ENCODE measurements at regions not wholly inside any gene's neighbourhood (a gene's known extent, or its start where the extent isn't known, plus 50 kb on each side); places are given as distances from the start of the nearest gene placed in this dataset.

DNA sequence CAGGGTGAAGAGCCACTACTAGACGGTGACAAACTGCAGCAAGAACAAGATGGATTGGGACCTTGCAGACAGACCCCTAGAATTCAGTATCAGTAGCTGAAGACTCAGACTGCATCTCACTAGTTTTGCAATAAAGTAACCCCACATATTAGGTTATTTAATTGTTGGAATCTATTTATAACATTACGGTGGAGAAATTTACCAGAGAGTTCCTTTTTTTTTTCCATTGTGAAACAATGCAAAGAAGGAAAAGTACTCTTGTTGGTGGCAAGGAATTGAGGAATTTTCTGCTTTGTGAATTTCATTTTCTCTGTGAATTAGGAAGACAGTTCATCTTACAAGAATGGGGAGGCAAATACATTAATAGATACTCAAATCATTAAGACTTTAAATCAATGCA, 185.7 kb upstream of the PPFIA2 start:
- Histone ChIP-seq H3K36me3 (ENCODE audit: control insufficient read depth in 2 of 3, insufficient read depth in 3 of 3, low read length in 3 of 3) (no peaks in the 10 kb centered on the region), H3K4me3 (ENCODE audit: low read length in 3 of 3) (no peak overlapping the region), H3K4me1 (ENCODE audit: control insufficient read depth in 2 of 3, insufficient read depth in 2 of 3, low read depth in 1 of 3, low read length in 3 of 3) (no peaks in the 10 kb centered on the region), H3K27ac (ENCODE audit: low read depth in 2 of 2, low read length in 2 of 2) (no peak overlapping the region), H3K9me3 (ENCODE audit: control insufficient read depth in 2 of 3, insufficient read depth in 1 of 3, low read length in 3 of 3) (no peaks in the 10 kb centered on the region), H3K9ac (ENCODE audit: low read length in 3 of 3) (no peak overlapping the region), H3K27me3 (ENCODE audit: control insufficient read depth, insufficient read depth, low read length) (no peaks in the 10 kb centered on the region)
- no peak for FAIRE-seq
- TF ChIP-seq, protein P1, sequence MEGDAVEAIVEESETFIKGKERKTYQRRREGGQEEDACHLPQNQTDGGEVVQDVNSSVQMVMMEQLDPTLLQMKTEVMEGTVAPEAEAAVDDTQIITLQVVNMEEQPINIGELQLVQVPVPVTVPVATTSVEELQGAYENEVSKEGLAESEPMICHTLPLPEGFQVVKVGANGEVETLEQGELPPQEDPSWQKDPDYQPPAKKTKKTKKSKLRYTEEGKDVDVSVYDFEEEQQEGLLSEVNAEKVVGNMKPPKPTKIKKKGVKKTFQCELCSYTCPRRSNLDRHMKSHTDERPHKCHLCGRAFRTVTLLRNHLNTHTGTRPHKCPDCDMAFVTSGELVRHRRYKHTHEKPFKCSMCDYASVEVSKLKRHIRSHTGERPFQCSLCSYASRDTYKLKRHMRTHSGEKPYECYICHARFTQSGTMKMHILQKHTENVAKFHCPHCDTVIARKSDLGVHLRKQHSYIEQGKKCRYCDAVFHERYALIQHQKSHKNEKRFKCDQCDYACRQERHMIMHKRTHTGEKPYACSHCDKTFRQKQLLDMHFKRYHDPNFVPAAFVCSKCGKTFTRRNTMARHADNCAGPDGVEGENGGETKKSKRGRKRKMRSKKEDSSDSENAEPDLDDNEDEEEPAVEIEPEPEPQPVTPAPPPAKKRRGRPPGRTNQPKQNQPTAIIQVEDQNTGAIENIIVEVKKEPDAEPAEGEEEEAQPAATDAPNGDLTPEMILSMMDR (IDR thresholded peaks at IDR 0.05; ENCODE audit: borderline replicate concordance, extremely low read depth, insufficient read depth), result no peak
- DNase-seq, result no peak
- intact Hi-C loops (cut with DNase I), result no loop called here

DNA sequence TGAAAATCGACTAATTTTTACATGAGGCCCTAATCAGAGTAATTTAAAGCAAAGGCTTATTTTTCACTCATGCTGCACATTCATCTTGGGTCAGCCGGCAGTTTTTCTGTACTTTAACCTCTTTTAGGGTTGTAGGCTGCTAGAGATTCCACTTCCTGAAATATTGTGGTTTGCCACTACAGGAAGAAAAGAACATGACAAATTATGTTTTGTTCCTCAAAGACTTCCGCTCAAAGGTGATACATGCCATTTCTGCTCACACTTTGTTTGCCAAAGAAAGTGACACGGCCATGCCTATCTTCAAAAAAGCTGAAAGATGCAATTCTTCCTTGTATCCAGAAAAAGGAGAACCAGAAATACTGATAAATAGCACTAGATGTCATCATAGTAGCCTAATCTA, 183.4 kb upstream of the PPFIA2 start:
- FAIRE-seq (no peak), DNase-seq (no peak)
- H3K4me3 ChIP-seq (ENCODE audit: low read length in 3 of 3), result no peak overlapping the region
- intact Hi-C loops (cut with DNase I), result no loop called here
- TF ChIP-seq, protein P1 (IDR thresholded peaks at IDR 0.05; ENCODE audit: borderline replicate concordance, extremely low read depth, insufficient read depth), result no peak
- no peaks in the 10 kb centered on the region for H3K9me3 ChIP-seq (ENCODE audit: control insufficient read depth in 2 of 3, insufficient read depth in 1 of 3, low read length in 3 of 3)
- H3K27me3 ChIP-seq (ENCODE audit: control insufficient read depth, insufficient read depth, low read length), result no peaks in the 10 kb centered on the region
- no peak overlapping the region for H3K9ac ChIP-seq (ENCODE audit: low read length in 3 of 3)
- no peaks in the 10 kb centered on the region for H3K4me1 ChIP-seq (ENCODE audit: control insufficient read depth in 2 of 3, insufficient read depth in 2 of 3, low read depth in 1 of 3, low read length in 3 of 3)
- H3K36me3 ChIP-seq (ENCODE audit: control insufficient read depth in 2 of 3, insufficient read depth in 3 of 3, low read length in 3 of 3), result no peaks in the 10 kb centered on the region
- H3K27ac ChIP-seq (ENCODE audit: low read depth in 2 of 2, low read length in 2 of 2), result no peak overlapping the region

DNA sequence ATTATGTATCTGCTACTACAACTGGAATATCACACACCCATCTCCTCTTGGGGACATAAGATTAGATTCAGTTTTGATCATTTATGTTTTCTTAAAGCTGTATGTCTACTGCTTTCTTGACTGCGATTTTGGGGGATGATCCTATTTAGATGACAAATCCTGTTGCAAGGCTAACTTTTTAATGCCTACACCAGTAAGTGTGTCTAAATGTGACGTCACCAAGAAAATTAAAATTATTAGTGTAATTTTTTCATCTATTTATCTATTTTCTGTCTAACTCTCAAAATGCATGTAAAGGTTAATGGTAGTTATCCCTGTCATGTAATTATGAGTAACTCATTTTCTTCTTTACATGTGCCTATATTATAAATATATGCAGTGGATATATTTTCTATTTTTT, 170.9 kb upstream of the PPFIA2 start:
- FAIRE-seq, result no peak

More for the DNA sequence above, 170.9 kb upstream of the PPFIA2 start:
- intact Hi-C loops (cut with DNase I), result no loop called here
- Histone ChIP-seq H3K27me3 (ENCODE audit: control insufficient read depth, insufficient read depth, low read length) (no peaks in the 10 kb centered on the region), H3K9me3 (ENCODE audit: control insufficient read depth in 2 of 3, insufficient read depth in 1 of 3, low read length in 3 of 3) (no peaks in the 10 kb centered on the region), H3K9ac (ENCODE audit: low read length in 3 of 3) (no peak overlapping the region), H3K4me1 (ENCODE audit: control insufficient read depth in 2 of 3, insufficient read depth in 2 of 3, low read depth in 1 of 3, low read length in 3 of 3) (no peaks in the 10 kb centered on the region), H3K4me3 (ENCODE audit: low read length in 3 of 3) (no peak overlapping the region), H3K36me3 (ENCODE audit: control insufficient read depth in 2 of 3, insufficient read depth in 3 of 3, low read length in 3 of 3) (no peaks in the 10 kb centered on the region), H3K27ac (ENCODE audit: low read depth in 2 of 2, low read length in 2 of 2) (no peak overlapping the region)
- DNase-seq, result no peak
- TF ChIP-seq, protein P1 (IDR thresholded peaks at IDR 0.05; ENCODE audit: borderline replicate concordance, extremely low read depth, insufficient read depth), result no peak
